ENCODE measurements at regions not wholly inside any gene's neighbourhood (a gene's known extent, or its start where the extent isn't known, plus 50 kb on each side); places are given as distances from the start of the nearest gene placed in this dataset.

DNA sequence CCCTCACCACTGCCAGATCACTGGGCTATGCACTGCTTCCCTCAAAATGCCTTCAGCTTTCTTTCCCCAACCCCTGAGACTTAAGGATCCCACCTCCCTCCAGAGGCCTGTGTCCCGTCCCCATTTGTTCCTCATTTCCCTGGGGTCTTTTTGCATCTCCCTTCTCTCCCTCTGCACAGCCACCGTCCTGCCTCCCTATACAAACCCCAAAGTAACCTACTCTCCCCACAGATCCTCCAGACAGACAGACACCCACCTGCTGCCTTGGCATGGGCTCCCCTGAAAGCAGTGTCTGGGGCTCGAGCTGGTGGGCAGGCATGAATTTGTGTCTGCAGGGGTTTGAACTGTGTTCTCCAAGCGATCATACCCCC lies 69.4 kb upstream of the TNRC6C start:
- TF ChIP-seq, protein P1, sequence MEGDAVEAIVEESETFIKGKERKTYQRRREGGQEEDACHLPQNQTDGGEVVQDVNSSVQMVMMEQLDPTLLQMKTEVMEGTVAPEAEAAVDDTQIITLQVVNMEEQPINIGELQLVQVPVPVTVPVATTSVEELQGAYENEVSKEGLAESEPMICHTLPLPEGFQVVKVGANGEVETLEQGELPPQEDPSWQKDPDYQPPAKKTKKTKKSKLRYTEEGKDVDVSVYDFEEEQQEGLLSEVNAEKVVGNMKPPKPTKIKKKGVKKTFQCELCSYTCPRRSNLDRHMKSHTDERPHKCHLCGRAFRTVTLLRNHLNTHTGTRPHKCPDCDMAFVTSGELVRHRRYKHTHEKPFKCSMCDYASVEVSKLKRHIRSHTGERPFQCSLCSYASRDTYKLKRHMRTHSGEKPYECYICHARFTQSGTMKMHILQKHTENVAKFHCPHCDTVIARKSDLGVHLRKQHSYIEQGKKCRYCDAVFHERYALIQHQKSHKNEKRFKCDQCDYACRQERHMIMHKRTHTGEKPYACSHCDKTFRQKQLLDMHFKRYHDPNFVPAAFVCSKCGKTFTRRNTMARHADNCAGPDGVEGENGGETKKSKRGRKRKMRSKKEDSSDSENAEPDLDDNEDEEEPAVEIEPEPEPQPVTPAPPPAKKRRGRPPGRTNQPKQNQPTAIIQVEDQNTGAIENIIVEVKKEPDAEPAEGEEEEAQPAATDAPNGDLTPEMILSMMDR (conservative IDR thresholded peaks at IDR 0.05), result no peak
- no peak for TF ChIP-seq ZFX (IDR thresholded peaks at IDR 0.05)

Measured in C4-2B (cell line).